ENCODE measurements at regions not wholly inside any gene's neighbourhood (a gene's known extent, or its start where the extent isn't known, plus 50 kb on each side); places are given as distances from the start of the nearest gene placed in this dataset.

GRCh38 chr15:29883126-29883525 is 60.9 kb upstream of the TJP1 start:
- TF ChIP-seq, protein P1, sequence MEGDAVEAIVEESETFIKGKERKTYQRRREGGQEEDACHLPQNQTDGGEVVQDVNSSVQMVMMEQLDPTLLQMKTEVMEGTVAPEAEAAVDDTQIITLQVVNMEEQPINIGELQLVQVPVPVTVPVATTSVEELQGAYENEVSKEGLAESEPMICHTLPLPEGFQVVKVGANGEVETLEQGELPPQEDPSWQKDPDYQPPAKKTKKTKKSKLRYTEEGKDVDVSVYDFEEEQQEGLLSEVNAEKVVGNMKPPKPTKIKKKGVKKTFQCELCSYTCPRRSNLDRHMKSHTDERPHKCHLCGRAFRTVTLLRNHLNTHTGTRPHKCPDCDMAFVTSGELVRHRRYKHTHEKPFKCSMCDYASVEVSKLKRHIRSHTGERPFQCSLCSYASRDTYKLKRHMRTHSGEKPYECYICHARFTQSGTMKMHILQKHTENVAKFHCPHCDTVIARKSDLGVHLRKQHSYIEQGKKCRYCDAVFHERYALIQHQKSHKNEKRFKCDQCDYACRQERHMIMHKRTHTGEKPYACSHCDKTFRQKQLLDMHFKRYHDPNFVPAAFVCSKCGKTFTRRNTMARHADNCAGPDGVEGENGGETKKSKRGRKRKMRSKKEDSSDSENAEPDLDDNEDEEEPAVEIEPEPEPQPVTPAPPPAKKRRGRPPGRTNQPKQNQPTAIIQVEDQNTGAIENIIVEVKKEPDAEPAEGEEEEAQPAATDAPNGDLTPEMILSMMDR (IDR thresholded peaks at IDR 0.05; ENCODE audit: insufficient read depth, low read depth, low read length, missing control alignments), result no peak
- DNase-seq (ENCODE audit: low read depth), result no peak
- no peak overlapping the region for H3K4me3 ChIP-seq (ENCODE audit: low read length)

- no peak for DNase-seq (ENCODE audit: low read depth)
- H3K4me3 ChIP-seq (ENCODE audit: low read length), result no peak overlapping the region
- TF ChIP-seq, protein P1 (IDR thresholded peaks at IDR 0.05; ENCODE audit: insufficient read depth, low read depth, low read length, missing control alignments), result no peak
These were observed 58.6 kb upstream of the TJP1 start for GRCh38 chr15:29880886-29881285.

DNA sequence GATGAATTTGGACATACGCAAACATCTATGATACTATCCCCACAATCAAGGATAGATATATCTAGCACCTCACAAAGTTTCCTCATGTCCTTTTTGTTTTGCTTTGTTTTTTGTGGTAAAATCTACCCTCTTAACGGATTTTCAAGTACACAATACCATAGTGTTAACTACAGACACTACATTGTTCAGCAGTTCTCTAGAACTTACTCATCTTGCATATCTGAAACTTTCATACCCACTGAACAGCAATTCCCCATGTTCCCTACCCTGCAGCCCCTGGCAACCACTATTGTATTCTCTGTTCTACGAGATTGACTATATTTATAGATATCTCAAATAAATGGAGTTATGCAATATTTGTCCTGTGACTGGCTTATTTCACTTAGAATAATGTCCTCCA is 58.1 kb upstream of the TJP1 start:
- DNase-seq (ENCODE audit: low read depth), result no peak
- TF ChIP-seq, protein P1 (IDR thresholded peaks at IDR 0.05; ENCODE audit: insufficient read depth, low read depth, low read length, missing control alignments), result no peak
- no peak overlapping the region for H3K4me3 ChIP-seq (ENCODE audit: low read length)

GRCh38 chr15:29874977-29875376 is 52.7 kb upstream of the TJP1 start:
- no peak overlapping the region for H3K4me3 ChIP-seq (ENCODE audit: low read length)
- TF ChIP-seq, protein P1 (IDR thresholded peaks at IDR 0.05; ENCODE audit: insufficient read depth, low read depth, low read length, missing control alignments), result no peak
- no peak for DNase-seq (ENCODE audit: low read depth)

DNA sequence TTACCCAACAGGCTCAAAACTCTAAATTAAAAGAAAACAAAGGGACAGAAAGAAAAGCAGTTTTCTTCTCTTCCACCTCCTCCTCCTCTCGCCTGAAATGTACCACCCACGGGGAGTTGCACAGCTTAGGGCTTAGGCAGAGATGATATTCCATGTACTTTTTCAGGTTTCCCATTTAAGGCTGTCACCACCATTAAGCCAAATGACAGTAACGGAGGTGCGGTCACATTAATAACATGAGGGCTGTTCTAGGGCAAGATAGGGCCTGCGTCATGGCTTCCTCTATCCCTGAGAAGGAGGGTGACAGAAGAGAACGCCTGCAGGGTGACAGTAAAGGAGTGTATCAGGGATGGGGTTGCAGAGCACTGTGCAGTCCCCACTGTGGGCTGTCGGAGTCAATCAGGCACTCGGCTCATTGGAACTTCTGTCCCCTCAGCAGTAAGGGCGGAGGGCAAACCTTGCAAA is 51.7 kb upstream of the TJP1 start:
- DNase-seq (ENCODE audit: low read depth), result no peak
- TF ChIP-seq, protein P1 (IDR thresholded peaks at IDR 0.05; ENCODE audit: insufficient read depth, low read depth, low read length, missing control alignments), result no peak
- H3K4me3 ChIP-seq (ENCODE audit: low read length), result no peak overlapping the region

- no peak for DNase-seq (ENCODE audit: low read depth)
- TF ChIP-seq, protein P1 (IDR thresholded peaks at IDR 0.05; ENCODE audit: insufficient read depth, low read depth, low read length, missing control alignments), result no peak
- no peak overlapping the region for H3K4me3 ChIP-seq (ENCODE audit: low read length)
These were observed 51.0 kb upstream of the TJP1 start for GRCh38 chr15:29873264-29873663.

DNA sequence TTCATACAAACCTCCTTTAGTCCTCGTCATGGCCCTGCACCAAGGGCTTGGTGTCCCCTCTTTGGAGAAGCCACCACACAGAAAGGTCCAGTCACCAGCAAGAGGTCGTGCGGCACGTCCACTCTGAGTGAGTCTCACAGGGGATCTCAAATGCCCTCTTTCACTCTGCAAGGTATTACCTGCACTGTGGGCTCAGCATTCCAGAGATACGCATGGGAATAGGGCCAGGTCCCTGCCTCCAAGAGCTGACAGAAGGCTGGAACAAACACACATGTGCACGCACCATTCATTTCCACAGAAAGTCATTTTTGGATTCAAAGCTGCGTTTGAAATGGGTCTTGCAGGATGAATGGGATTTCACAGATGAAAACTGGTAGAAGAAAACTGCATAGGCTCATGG is 50.4 kb upstream of the TJP1 start:
- DNase-seq (ENCODE audit: low read depth), result no peak
- TF ChIP-seq, protein P1 (IDR thresholded peaks at IDR 0.05; ENCODE audit: insufficient read depth, low read depth, low read length, missing control alignments), result no peak
- H3K4me3 ChIP-seq (ENCODE audit: low read length), result no peak overlapping the region

Data from epithelial cell of esophagus (primary cell).